ENCODE measurements at regions not wholly inside any gene's neighbourhood (a gene's known extent, or its start where the extent isn't known, plus 50 kb on each side); places are given as distances from the start of the nearest gene placed in this dataset.

DNA sequence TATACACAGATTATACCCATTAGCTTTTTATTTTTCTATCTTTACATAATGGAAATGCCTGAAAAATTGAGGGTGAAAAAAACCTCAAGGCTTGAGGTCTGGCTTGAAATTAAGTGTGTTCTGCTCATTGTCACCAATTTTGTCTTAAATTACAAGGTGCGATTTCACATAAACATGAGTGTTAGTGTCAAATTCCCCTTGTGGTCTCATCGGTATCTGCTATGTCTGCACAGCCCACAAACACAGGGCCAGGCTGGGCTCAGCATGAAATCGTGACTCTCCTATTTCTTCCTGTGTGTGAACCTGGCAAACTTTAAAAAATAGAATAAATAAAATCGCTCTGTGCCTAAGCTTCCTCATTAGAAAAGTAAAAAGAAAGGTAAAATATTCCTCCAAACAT lies 109.1 kb downstream of the CRLF2 start:
- TF ChIP-seq, protein P1, sequence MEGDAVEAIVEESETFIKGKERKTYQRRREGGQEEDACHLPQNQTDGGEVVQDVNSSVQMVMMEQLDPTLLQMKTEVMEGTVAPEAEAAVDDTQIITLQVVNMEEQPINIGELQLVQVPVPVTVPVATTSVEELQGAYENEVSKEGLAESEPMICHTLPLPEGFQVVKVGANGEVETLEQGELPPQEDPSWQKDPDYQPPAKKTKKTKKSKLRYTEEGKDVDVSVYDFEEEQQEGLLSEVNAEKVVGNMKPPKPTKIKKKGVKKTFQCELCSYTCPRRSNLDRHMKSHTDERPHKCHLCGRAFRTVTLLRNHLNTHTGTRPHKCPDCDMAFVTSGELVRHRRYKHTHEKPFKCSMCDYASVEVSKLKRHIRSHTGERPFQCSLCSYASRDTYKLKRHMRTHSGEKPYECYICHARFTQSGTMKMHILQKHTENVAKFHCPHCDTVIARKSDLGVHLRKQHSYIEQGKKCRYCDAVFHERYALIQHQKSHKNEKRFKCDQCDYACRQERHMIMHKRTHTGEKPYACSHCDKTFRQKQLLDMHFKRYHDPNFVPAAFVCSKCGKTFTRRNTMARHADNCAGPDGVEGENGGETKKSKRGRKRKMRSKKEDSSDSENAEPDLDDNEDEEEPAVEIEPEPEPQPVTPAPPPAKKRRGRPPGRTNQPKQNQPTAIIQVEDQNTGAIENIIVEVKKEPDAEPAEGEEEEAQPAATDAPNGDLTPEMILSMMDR (IDR thresholded peaks at IDR 0.05), result no peak
- no peak for TF ChIP-seq POLR2A (IDR thresholded peaks at IDR 0.05; ENCODE audit: low read depth)
- TF ChIP-seq EP300 (IDR thresholded peaks at IDR 0.05), result no peak

All from esophagus muscularis mucosa (tissue), 4 donors.